Caco-2 (cell line): ENCODE measurements at regions not wholly inside any gene's neighbourhood (a gene's known extent, or its start where the extent isn't known, plus 50 kb on each side); places are given as distances from the start of the nearest gene placed in this dataset.

ENCODE experiments used
- BruUV-seq: library from RNA; stranded (reverse); fragments of 400-500 nt; replicated peaks from 2 replicates; lab custom pipeline; 2021; lab: Mats Ljungman, UMichigan
- CTCF ChIA-PET: fragments of 300-600 bp; sonication (Branson Sonifier 250); formaldehyde crosslinking; loops from one replicate; lab custom pipeline; 2022; ENCODE audit warnings: antibody characterized with exemption; lab: Charles Lee
- POLR2A ChIA-PET: fragments of 300-600 bp; sonication (Branson Sonifier 250); formaldehyde crosslinking; loops from one replicate; lab custom pipeline; 2022; ENCODE audit warnings: antibody characterized with exemption; lab: Charles Lee
- DNase-seq, 2 experiments: peaks; one replicate each; pipeline versions ENCODE4 v3.0.0 to v3.0.0-alpha.2; 2020 to 2022
- H3K27me3 ChIP-seq: replicated peaks from 2 replicates; pipeline ENCODE4 v1.6.0; 2011; ENCODE audit warnings: low read length; ENCODE audit not compliant: control insufficient read depth, insufficient read depth
- H3K36me3 ChIP-seq: 2 replicates; pipeline ENCODE4 v1.5.1; 2011; ENCODE audit warnings: low read length; ENCODE audit not compliant: control insufficient read depth, insufficient read depth
- H3K4me1 ChIP-seq: fragments of 250-450 bp; sonication (Bioruptor Pico); 2 replicates; pipeline ENCODE4 v1.5.1; 2020; ENCODE audit warnings: mild to moderate bottlenecking
- H3K4me3 ChIP-seq: 2 replicates; pipeline ENCODE4 v1.5.1; 2011; ENCODE audit warnings: low read depth, mild to moderate bottlenecking, control low read depth, low read length
- H3K9me3 ChIP-seq: fragments of 250-450 bp; sonication (Bioruptor Pico); 2 replicates; pipeline ENCODE4 v1.5.1; 2020; ENCODE audit warnings: mild to moderate bottlenecking, moderate library complexity
- H3K27ac Mint-ChIP-seq: one replicate; pipeline ENCODE4 v1.8.0; 2022; ENCODE audit warnings: mixed read lengths; ENCODE audit not compliant: unreplicated experiment
- H3K27me3 Mint-ChIP-seq: one replicate; pipeline ENCODE4 v1.8.0; 2022; ENCODE audit warnings: mixed read lengths; ENCODE audit not compliant: insufficient read depth, unreplicated experiment
- H3K36me3 Mint-ChIP-seq: one replicate; pipeline ENCODE4 v1.8.0; 2022; ENCODE audit warnings: mild to moderate bottlenecking, mixed read lengths; ENCODE audit not compliant: insufficient read depth, unreplicated experiment
- H3K4me1 Mint-ChIP-seq: one replicate; pipeline ENCODE4 v1.8.0; 2022; ENCODE audit warnings: low read depth, mixed read lengths; ENCODE audit not compliant: unreplicated experiment
- H3K4me3 Mint-ChIP-seq: one replicate; pipeline ENCODE4 v1.8.0; 2022; ENCODE audit warnings: mild to moderate bottlenecking, moderate library complexity, mixed read lengths; ENCODE audit not compliant: unreplicated experiment
- H3K9me3 Mint-ChIP-seq: one replicate; pipeline ENCODE4 v1.8.0; 2022; ENCODE audit warnings: mixed read lengths; ENCODE audit not compliant: unreplicated experiment
- intact Hi-C: fragments of 100-400 bp; cut with micrococcal nuclease; formaldehyde crosslinking; loops from one replicate; pipeline ENCODE4 v1.10.0; 2022; ENCODE audit not compliant: unreplicated experiment
- TF ChIP-seq, protein P1 (sequence below), 2 experiments: fragments of 200-600 bp in 1 of 2; IDR thresholded peaks; 1 replicate in 1 of 2; 2 replicates in 1 of 2; pipeline versions ENCODE4 v1.5.1 to v1.8.0; 2011 to 2022; ENCODE audit warnings: antibody characterized with exemption in 1 of 2, control low read depth in 1 of 2, inconsistent platforms in 1 of 2, low read depth in 1 of 2, low read length in 1 of 2, mild to moderate bottlenecking in 1 of 2, moderate library complexity in 1 of 2; ENCODE audit not compliant: insufficient read depth in 1 of 2, severe bottlenecking in 1 of 2, unreplicated experiment in 1 of 2

DNA sequence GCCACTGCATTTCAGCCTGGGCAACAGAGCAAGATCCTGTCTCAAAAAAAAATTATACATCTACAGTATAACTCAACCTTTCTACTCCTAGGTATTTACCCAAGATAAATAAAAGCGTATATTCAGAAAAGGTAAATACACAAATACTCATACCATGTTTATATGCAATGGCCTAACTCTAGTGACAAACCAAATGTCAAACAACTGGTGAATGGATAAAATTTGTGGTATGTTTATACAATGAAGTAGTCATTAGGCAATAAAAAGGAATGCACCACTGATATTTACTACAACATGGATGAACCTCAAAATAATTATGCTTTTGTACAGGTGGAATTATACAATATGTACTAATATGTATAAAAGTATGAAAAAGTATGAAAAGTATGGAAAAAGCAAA is 174.2 kb upstream of the GORAB start:
- Histone ChIP-seq H3K4me3 (no peak overlapping the region), H3K27me3 (no peaks in the 10 kb centered on the region), H3K36me3 (no peaks in the 10 kb centered on the region), H3K4me1 (peaks cover 8% of the 10 kb centered on the region), H3K9me3 (no peaks in the 10 kb centered on the region)
- ChIA-PET CTCF (no interaction called here), POLR2A (no interaction called here)
- no peak for DNase-seq
- H3K36me3 Mint-ChIP-seq, result no peaks in the 10 kb centered on the region
- H3K4me3 Mint-ChIP-seq, result no peak overlapping the region
- intact Hi-C loops, result no loop called here
- H3K27ac Mint-ChIP-seq, result no peak overlapping the region
- peaks cover 29% of the 10 kb centered on the region for H3K9me3 Mint-ChIP-seq
- no peaks in the 10 kb centered on the region for H3K27me3 Mint-ChIP-seq
- BruUV-seq, result no TSS peak
- TF ChIP-seq, protein P1, sequence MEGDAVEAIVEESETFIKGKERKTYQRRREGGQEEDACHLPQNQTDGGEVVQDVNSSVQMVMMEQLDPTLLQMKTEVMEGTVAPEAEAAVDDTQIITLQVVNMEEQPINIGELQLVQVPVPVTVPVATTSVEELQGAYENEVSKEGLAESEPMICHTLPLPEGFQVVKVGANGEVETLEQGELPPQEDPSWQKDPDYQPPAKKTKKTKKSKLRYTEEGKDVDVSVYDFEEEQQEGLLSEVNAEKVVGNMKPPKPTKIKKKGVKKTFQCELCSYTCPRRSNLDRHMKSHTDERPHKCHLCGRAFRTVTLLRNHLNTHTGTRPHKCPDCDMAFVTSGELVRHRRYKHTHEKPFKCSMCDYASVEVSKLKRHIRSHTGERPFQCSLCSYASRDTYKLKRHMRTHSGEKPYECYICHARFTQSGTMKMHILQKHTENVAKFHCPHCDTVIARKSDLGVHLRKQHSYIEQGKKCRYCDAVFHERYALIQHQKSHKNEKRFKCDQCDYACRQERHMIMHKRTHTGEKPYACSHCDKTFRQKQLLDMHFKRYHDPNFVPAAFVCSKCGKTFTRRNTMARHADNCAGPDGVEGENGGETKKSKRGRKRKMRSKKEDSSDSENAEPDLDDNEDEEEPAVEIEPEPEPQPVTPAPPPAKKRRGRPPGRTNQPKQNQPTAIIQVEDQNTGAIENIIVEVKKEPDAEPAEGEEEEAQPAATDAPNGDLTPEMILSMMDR (IDR thresholded peaks at IDR 0.05; ENCODE audit: insufficient read depth in 1 of 2, low read depth in 1 of 2, low read length in 1 of 2, severe bottlenecking in 1 of 2, unreplicated experiment in 1 of 2), result no peak
- H3K4me1 Mint-ChIP-seq, result peaks cover 14% of the 10 kb centered on the region

DNA sequence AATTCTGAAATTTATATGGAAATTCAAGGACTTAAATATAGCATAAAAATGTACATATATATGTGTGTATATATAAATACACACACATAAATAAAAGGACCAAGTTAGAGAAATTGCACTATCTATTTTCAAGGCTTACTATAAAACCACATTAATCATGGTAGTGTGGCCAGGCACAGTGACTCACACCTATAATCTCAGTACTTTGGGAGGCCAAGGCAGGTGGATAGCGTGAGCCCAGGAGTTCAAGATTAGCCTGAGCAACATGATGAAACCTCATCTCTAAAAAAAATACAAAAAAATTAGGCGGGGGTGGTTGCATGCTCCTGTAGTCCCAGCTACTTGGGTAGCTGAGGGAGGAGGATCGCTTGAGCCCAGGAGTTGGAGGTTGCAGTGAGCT is 171.4 kb upstream of the GORAB start:
- TF ChIP-seq, protein P1 (IDR thresholded peaks at IDR 0.05; ENCODE audit: insufficient read depth in 1 of 2, low read depth in 1 of 2, low read length in 1 of 2, severe bottlenecking in 1 of 2, unreplicated experiment in 1 of 2), result no peak
- Histone ChIP-seq H3K9me3 (no peaks in the 10 kb centered on the region), H3K36me3 (no peaks in the 10 kb centered on the region), H3K27me3 (no peaks in the 10 kb centered on the region), H3K4me1 (no peaks in the 10 kb centered on the region), H3K4me3 (no peak overlapping the region)
- no peak overlapping the region for H3K27ac Mint-ChIP-seq
- H3K9me3 Mint-ChIP-seq, result peaks cover 29% of the 10 kb centered on the region
- POLR2A ChIA-PET, result no interaction called here
- H3K4me1 Mint-ChIP-seq, result no peaks in the 10 kb centered on the region
- H3K27me3 Mint-ChIP-seq, result peaks cover 6% of the 10 kb centered on the region
- H3K4me3 Mint-ChIP-seq, result no peak overlapping the region
- intact Hi-C loops, result no loop called here
- H3K36me3 Mint-ChIP-seq, result no peaks in the 10 kb centered on the region
- BruUV-seq, result no TSS peak
- DNase-seq, result no peak
- CTCF ChIA-PET, result no interaction called here

DNA sequence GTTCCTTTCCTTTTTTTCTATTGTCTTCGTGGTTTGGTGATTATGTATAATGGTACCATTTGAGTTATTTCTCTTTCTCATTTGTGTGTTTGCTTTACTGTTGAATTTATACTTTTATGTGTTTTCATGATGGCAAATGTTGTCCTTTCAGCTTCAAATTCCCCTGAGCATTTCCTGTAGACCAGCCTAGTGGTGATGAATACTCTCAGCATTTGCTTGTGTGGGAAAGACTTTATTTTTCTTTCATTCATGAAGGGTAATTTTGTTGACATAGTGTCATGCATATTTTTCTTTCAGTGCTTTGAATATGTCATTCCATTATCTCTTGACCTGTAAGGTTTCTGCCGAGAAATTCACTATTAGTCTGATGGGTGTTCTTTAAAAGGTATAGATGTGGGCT is 166.6 kb upstream of the GORAB start:
- intact Hi-C loops, result no loop called here
- H3K27me3 Mint-ChIP-seq, result peaks cover 8% of the 10 kb centered on the region
- peaks cover under 1% of the 10 kb centered on the region for H3K9me3 Mint-ChIP-seq
- CTCF ChIA-PET, result no interaction called here
- no peak overlapping the region for H3K4me3 ChIP-seq
- no peak overlapping the region for H3K27ac Mint-ChIP-seq
- no peaks in the 10 kb centered on the region for H3K36me3 Mint-ChIP-seq
- H3K4me3 Mint-ChIP-seq, result no peak overlapping the region
- TF ChIP-seq, protein P1 (IDR thresholded peaks at IDR 0.05; ENCODE audit: insufficient read depth in 1 of 2, low read depth in 1 of 2, low read length in 1 of 2, severe bottlenecking in 1 of 2, unreplicated experiment in 1 of 2), result no peak
- no peaks in the 10 kb centered on the region for H3K36me3 ChIP-seq
- H3K4me1 Mint-ChIP-seq, result no peaks in the 10 kb centered on the region
- no peaks in the 10 kb centered on the region for H3K27me3 ChIP-seq
- no peaks in the 10 kb centered on the region for H3K9me3 ChIP-seq
- no peaks in the 10 kb centered on the region for H3K4me1 ChIP-seq
- BruUV-seq, result no TSS peak
- POLR2A ChIA-PET, result no interaction called here
- DNase-seq, result no peak
